Kidney (tissue), 13 donors: ENCODE measurements at regions not wholly inside any gene's neighbourhood (a gene's known extent, or its start where the extent isn't known, plus 50 kb on each side); places are given as distances from the start of the nearest gene placed in this dataset.

Experiments
- DNase-seq, 5 donors: peaks; one replicate each; pipeline ENCODE4 v3.0.0-alpha.2; 2013 to 2020
- FAIRE-seq: peaks from 2 replicates; lab custom pipeline; 2012; peaks lifted over from hg19 to GRCh38; lab: Jason Lieb, UNC
- H3K27ac ChIP-seq, 2 donors: one replicate each; pipeline ENCODE4 v1.7.0; 2013; ENCODE audit warnings: low read depth in 2 of 2, low read length in 2 of 2, inconsistent platforms in 1 of 2
- H3K27me3 ChIP-seq: one replicate; pipeline ENCODE4 v1.7.1; 2013; ENCODE audit warnings: low read length, inconsistent platforms; ENCODE audit not compliant: control insufficient read depth, insufficient read depth
- H3K36me3 ChIP-seq, 3 donors: one replicate each; pipeline versions ENCODE4 v1.7.0 to v1.7.1; 2013; ENCODE audit warnings: low read length in 3 of 3, control low read depth in 1 of 3, inconsistent platforms in 1 of 3; ENCODE audit not compliant: insufficient read depth in 3 of 3, control insufficient read depth in 2 of 3
- H3K4me1 ChIP-seq, 3 donors: one replicate each; pipeline versions ENCODE4 v1.7.0 to v1.7.1; 2013; ENCODE audit warnings: low read length in 3 of 3, inconsistent platforms in 1 of 3, low read depth in 1 of 3; ENCODE audit not compliant: control insufficient read depth in 2 of 3, insufficient read depth in 2 of 3
- H3K4me3 ChIP-seq, 3 donors: one replicate each; pipeline versions ENCODE4 v1.7.0 to v1.8.1; 2013; ENCODE audit warnings: low read length in 3 of 3, control low read depth in 1 of 3, inconsistent platforms in 1 of 3
- H3K9ac ChIP-seq, 3 donors: one replicate each; pipeline versions ENCODE4 v1.7.0 to v1.7.1; 2013; ENCODE audit warnings: low read length in 3 of 3, control low read depth in 1 of 3, inconsistent platforms in 1 of 3
- H3K9me3 ChIP-seq, 3 donors: one replicate each; pipeline versions ENCODE4 v1.7.0 to v1.7.1; 2013; ENCODE audit warnings: low read length in 3 of 3, control low read depth in 1 of 3, inconsistent platforms in 1 of 3; ENCODE audit not compliant: control insufficient read depth in 2 of 3, insufficient read depth in 1 of 3
- intact Hi-C: fragments of 100-400 bp; cut with DNase I; formaldehyde crosslinking; loops from one replicate; pipeline ENCODE4 v1.11.1; 2022
- TF ChIP-seq, protein P1 (sequence below): IDR thresholded peaks from 3 replicates; pipeline ENCODE4 v1.5.1; 2012; ENCODE audit warnings: mild to moderate bottlenecking, moderate library complexity, borderline replicate concordance; ENCODE audit not compliant: insufficient read depth; ENCODE audit errors: extremely low read depth
- donor health status: control.
- donor health status: control.
- donor health status: control.
- donor health status: control.
- donor health status: control.
- donor health status: DM: yes; HTN: yes; CAD: no.
- donor health status: Normal renal cell carcinoma (clear cell type).

DNA sequence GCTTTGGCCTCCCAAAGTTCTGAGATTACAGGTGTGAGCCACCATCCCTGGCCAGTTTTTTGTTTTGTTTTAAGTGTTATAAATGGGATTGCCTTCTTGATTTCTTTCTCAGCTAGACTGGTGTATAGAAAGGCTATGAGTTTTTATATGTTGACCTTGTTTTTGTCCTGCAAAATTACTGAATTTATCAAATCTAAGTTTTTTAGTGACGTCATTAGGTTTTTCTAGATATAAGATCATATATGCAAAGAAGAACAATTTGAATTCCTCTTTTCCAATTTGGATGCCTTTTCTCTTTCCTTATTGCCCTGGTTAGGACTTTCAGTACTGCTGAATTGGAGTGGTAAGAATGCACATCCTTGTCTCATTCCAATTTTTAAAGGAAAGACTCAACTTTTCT, 81.3 kb upstream of the MOCS1 start:
- Histone ChIP-seq H3K36me3 (no peaks in the 10 kb centered on the region), H3K4me3 (no peak overlapping the region), H3K9me3 (peaks cover 0 to 7% (median 3%) of the 10 kb centered on the region in 3 donors), H3K4me1 (no peaks in the 10 kb centered on the region), H3K27me3 (no peaks in the 10 kb centered on the region), H3K9ac (no peak overlapping the region), H3K27ac (no peak overlapping the region)
- TF ChIP-seq, protein P1, sequence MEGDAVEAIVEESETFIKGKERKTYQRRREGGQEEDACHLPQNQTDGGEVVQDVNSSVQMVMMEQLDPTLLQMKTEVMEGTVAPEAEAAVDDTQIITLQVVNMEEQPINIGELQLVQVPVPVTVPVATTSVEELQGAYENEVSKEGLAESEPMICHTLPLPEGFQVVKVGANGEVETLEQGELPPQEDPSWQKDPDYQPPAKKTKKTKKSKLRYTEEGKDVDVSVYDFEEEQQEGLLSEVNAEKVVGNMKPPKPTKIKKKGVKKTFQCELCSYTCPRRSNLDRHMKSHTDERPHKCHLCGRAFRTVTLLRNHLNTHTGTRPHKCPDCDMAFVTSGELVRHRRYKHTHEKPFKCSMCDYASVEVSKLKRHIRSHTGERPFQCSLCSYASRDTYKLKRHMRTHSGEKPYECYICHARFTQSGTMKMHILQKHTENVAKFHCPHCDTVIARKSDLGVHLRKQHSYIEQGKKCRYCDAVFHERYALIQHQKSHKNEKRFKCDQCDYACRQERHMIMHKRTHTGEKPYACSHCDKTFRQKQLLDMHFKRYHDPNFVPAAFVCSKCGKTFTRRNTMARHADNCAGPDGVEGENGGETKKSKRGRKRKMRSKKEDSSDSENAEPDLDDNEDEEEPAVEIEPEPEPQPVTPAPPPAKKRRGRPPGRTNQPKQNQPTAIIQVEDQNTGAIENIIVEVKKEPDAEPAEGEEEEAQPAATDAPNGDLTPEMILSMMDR = no peak
- DNase-seq (no peak), FAIRE-seq (no peak)
- intact Hi-C loops = no loop called here

DNA sequence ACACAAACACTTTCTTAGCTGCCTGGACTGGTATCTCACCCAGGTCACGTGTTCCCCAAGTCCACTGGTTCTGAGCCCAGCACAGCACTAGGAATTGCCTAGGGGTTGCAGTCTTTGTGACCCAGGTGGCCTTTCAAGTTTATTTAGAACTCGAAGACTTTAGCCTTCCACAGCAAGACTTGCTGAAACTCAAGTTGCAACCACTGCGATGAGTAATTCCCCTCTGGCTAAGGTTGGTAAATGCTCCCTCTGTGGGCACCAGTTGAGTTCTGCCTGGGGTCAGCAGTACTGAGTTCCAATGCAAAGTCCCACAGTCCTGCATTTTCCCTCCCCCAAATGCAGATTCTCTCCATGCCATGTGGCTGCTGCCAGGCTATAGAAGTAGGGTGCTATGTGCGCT, 77.6 kb upstream of the MOCS1 start:
- no peak overlapping the region for H3K27ac ChIP-seq
- H3K4me3 ChIP-seq = no peak overlapping the region
- H3K9ac ChIP-seq = no peak overlapping the region
- intact Hi-C loops = no loop called here
- no peaks in the 10 kb centered on the region for H3K27me3 ChIP-seq
- TF ChIP-seq, protein P1 = no peak
- FAIRE-seq (no peak), DNase-seq (no peak)
- no peaks in the 10 kb centered on the region for H3K36me3 ChIP-seq
- H3K9me3 ChIP-seq = peaks cover 0 to 7% (median 3%) of the 10 kb centered on the region in 3 donors
- H3K4me1 ChIP-seq = no peaks in the 10 kb centered on the region

DNA sequence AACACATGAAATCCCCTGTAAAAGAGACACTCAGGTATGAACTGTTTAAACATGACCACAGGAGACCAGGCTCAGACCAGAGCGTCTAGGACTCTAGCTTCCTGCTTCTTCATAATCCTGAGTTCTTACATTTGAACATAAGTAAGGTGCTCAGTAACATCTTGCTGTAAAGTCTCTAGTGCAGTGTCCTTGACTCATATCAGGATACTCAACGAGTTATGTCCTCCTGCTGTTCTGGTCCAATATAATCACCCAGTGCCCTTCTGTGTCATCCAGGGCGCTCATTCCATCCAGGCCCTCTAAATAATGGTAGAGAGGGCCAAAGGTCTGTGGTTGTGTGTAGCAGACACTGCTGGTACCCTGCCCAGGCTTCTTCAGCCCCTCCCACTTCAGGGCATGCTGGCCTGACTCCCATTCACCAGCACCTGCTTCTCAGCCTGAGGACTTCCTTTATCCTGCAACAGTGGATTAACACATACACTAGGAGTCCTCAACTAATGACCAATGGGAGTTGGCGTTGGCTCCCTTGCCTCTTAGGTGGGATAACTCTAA, 66.8 kb upstream of the MOCS1 start:
- no peak overlapping the region for H3K27ac ChIP-seq
- H3K4me1 ChIP-seq = no peaks in the 10 kb centered on the region
- intact Hi-C loops = no loop called here
- H3K9ac ChIP-seq = no peak overlapping the region
- TF ChIP-seq, protein P1 = no peak
- H3K36me3 ChIP-seq = no peaks in the 10 kb centered on the region
- DNase-seq = no peak
- H3K4me3 ChIP-seq = no peak overlapping the region
- FAIRE-seq = no peak
- H3K27me3 ChIP-seq = no peaks in the 10 kb centered on the region
- H3K9me3 ChIP-seq = peaks cover 0 to 31% (median 8%) of the 10 kb centered on the region in 3 donors
